Esophagus muscularis mucosa (tissue), 4 donors: ENCODE measurements at regions not wholly inside any gene's neighbourhood (a gene's known extent, or its start where the extent isn't known, plus 50 kb on each side); places are given as distances from the start of the nearest gene placed in this dataset.
A peak's percentile ranks its signal among the peaks of the same experiment; 100 is the strongest.

Experiments
- DNase-seq: peaks from one replicate; pipeline ENCODE4 v3.0.0-alpha.2; 2017; ENCODE audit errors: extremely low spot score
- H3K27ac ChIP-seq, 4 donors: fragments of 200-600 bp; sonication (generic); replicated peaks in 1 of 4; 1 replicate in 3 of 4; 2 replicates in 1 of 4; pipeline ENCODE4 v1.5.1; 2016 to 2019; ENCODE audit warnings: mild to moderate bottlenecking in 1 of 4
- H3K27me3 ChIP-seq, 4 donors: fragments of 200-600 bp; sonication (generic); one replicate each; pipeline versions ENCODE4 v1.5.1 to v1.6.0; 2016 to 2019
- H3K36me3 ChIP-seq, 4 donors: fragments of 200-600 bp; sonication (generic); one replicate each; pipeline ENCODE4 v1.5.1; 2016 to 2019
- H3K4me1 ChIP-seq, 4 donors: fragments of 200-600 bp; sonication (generic); one replicate each; pipeline ENCODE4 v1.5.1; 2016 to 2019
- H3K4me3 ChIP-seq, 4 donors: fragments of 200-600 bp; sonication (generic); 1 replicate in 2 of 4; 2 replicates in 2 of 4; pipeline ENCODE4 v1.5.1; 2016 to 2019; ENCODE audit warnings: mild to moderate bottlenecking in 4 of 4, moderate library complexity in 1 of 4
- H3K9me3 ChIP-seq, 4 donors: fragments of 200-600 bp; sonication (generic); 1 replicate in 3 of 4; 2 replicates in 1 of 4; pipeline ENCODE4 v1.5.1; 2016 to 2019
- EP300 ChIP-seq: sonication (generic); formaldehyde crosslinking; IDR thresholded peaks from one replicate; pipeline ENCODE4 v1.6.1; 2017; ENCODE audit warnings: antibody characterized with exemption
- POLR2A ChIP-seq: fragments of 450-650 bp; IDR thresholded peaks from one replicate; pipeline ENCODE4 v1.6.1; 2017; ENCODE audit warnings: antibody characterized with exemption, moderate library complexity, mild to moderate bottlenecking, low read depth
- POLR2AphosphoS5 ChIP-seq, 2 donors: sonication (generic); formaldehyde crosslinking; IDR thresholded peaks; one replicate each; pipeline ENCODE4 v1.6.1; 2017; ENCODE audit warnings: antibody characterized with exemption in 2 of 2
- WGBS: methylation state at CpG from one replicate; pipeline ENCODE4 v1.1.5; 2018; 5-methylcytosine and 5-hydroxymethylcytosine counted together
- intact Hi-C: fragments of 100-400 bp; cut with DNase I; formaldehyde crosslinking; loops from one replicate; pipeline ENCODE4 v1.15.1; 2023
- TF ChIP-seq, protein P1 (sequence below), 3 experiments: fragments of 200-600 bp in 2 of 3; fragments of 450-650 bp in 1 of 3; sonication (generic) in 2 of 3; IDR thresholded peaks; one replicate each; pipeline ENCODE4 v1.5.1; 2017 to 2019; ENCODE audit warnings: antibody characterized with exemption in 3 of 3, mild to moderate bottlenecking in 2 of 3, moderate library complexity in 1 of 3

DNA sequence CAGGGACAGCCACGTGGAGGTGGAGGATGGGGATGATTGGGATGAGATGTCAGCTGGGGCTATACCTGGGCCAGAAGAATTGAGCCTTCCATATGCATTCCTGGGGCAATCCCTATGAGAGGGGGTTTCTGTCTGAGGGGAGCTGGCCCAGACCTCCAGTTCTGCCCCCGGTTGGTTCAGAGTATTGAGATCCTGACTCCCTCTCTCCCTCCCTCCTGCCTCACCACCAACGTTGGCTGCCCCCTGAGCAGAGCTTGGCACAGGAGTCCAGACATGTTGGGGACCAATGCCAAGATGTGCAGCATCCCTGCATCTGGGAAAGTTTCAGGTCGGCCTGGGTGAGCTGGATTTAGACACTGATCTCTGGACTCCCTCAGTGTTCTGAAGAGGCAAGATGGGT is 575.2 kb upstream of the MKI67 start:
- Histone ChIP-seq H3K27me3 (peaks cover 0 to 20% (median 0%) of the 10 kb centered on the region in 4 donors), H3K4me1 (no peaks in the 10 kb centered on the region), H3K4me3 (no peak overlapping the region), H3K9me3 (no peaks in the 10 kb centered on the region), H3K27ac (no peak overlapping the region), H3K36me3 (no peaks in the 10 kb centered on the region)
- TF ChIP-seq POLR2AphosphoS5 (IDR thresholded peaks at IDR 0.05) (no peak), POLR2A (no peak), EP300 (no peak)
- TF ChIP-seq, protein P1, sequence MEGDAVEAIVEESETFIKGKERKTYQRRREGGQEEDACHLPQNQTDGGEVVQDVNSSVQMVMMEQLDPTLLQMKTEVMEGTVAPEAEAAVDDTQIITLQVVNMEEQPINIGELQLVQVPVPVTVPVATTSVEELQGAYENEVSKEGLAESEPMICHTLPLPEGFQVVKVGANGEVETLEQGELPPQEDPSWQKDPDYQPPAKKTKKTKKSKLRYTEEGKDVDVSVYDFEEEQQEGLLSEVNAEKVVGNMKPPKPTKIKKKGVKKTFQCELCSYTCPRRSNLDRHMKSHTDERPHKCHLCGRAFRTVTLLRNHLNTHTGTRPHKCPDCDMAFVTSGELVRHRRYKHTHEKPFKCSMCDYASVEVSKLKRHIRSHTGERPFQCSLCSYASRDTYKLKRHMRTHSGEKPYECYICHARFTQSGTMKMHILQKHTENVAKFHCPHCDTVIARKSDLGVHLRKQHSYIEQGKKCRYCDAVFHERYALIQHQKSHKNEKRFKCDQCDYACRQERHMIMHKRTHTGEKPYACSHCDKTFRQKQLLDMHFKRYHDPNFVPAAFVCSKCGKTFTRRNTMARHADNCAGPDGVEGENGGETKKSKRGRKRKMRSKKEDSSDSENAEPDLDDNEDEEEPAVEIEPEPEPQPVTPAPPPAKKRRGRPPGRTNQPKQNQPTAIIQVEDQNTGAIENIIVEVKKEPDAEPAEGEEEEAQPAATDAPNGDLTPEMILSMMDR (IDR thresholded peaks at IDR 0.05), result no peak
- DNase-seq, result peak; percentile 86
- 59% methylated on average over 3 of the region's 4 CpGs for WGBS
- intact Hi-C loops, result no loop called here

- DNase-seq, result peak; percentile 64
- intact Hi-C loops, result no loop called here
- WGBS, result 100% methylated on average over 1 of the region's 1 CpG
These were observed 575.6 kb upstream of the MKI67 start for GRCh38 chr10:128701837-128702236.

DNA sequence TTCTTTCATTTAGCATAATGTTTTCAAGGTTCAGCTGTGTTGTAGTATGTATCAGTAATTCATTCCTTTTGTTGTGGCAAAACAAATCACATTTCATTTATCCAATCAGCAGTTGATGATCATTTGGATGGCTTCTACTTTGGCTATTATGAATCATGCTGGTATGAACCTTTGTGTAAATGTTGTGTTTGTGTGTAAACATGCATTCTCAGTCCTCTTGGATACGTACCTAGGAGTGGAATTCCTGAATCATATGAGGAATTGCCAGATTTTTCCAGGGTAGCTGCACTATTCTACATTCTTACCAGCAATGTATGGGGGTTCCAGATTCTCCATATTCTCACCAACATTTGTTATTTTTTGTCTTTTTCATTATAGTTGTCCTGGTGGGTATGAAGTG is 578.5 kb upstream of the MKI67 start:
- DNase-seq, result no peak
- no peak overlapping the region for H3K27ac ChIP-seq
- H3K27me3 ChIP-seq, result peaks cover 0 to 9% (median 0%) of the 10 kb centered on the region in 4 donors
- H3K9me3 ChIP-seq, result no peaks in the 10 kb centered on the region
- H3K4me1 ChIP-seq, result no peaks in the 10 kb centered on the region
- TF ChIP-seq, protein P1 (IDR thresholded peaks at IDR 0.05), result no peak
- TF ChIP-seq EP300 (no peak), POLR2A (no peak), POLR2AphosphoS5 (IDR thresholded peaks at IDR 0.05) (no peak)
- intact Hi-C loops, result no loop called here
- no peaks in the 10 kb centered on the region for H3K36me3 ChIP-seq
- 78% methylated on average over 1 of the region's 1 CpG for WGBS
- H3K4me3 ChIP-seq, result no peak overlapping the region

More at GRCh38 chr10:128701837-128702236, 575.6 kb upstream of the MKI67 start:
- Histone ChIP-seq H3K36me3 (no peaks in the 10 kb centered on the region), H3K9me3 (no peaks in the 10 kb centered on the region), H3K4me3 (no peak overlapping the region), H3K27ac (no peak overlapping the region), H3K4me1 (no peaks in the 10 kb centered on the region), H3K27me3 (peaks cover 0 to 20% (median 0%) of the 10 kb centered on the region in 4 donors)
- TF ChIP-seq EP300, result no peak
- no peak for TF ChIP-seq POLR2A
- no peak for TF ChIP-seq POLR2AphosphoS5 (IDR thresholded peaks at IDR 0.05)
- TF ChIP-seq, protein P1 (IDR thresholded peaks at IDR 0.05), result no peak

GRCh38 chr10:128708182-128708581 is 582.0 kb upstream of the MKI67 start:
- H3K27me3 ChIP-seq, result peaks cover 0 to 20% (median 0%) of the 10 kb centered on the region in 4 donors
- TF ChIP-seq POLR2A, result no peak
- TF ChIP-seq EP300, result no peak
- no peak for TF ChIP-seq POLR2AphosphoS5 (IDR thresholded peaks at IDR 0.05)
- TF ChIP-seq, protein P1 (IDR thresholded peaks at IDR 0.05), result no peak
- no peak overlapping the region for H3K4me3 ChIP-seq
- intact Hi-C loops, result no loop called here
- no peaks in the 10 kb centered on the region for H3K4me1 ChIP-seq
- no peaks in the 10 kb centered on the region for H3K9me3 ChIP-seq
- no peak for DNase-seq
- 82% methylated on average over 9 of the region's 9 CpGs for WGBS
- H3K36me3 ChIP-seq, result no peaks in the 10 kb centered on the region
- H3K27ac ChIP-seq, result no peak overlapping the region

DNA sequence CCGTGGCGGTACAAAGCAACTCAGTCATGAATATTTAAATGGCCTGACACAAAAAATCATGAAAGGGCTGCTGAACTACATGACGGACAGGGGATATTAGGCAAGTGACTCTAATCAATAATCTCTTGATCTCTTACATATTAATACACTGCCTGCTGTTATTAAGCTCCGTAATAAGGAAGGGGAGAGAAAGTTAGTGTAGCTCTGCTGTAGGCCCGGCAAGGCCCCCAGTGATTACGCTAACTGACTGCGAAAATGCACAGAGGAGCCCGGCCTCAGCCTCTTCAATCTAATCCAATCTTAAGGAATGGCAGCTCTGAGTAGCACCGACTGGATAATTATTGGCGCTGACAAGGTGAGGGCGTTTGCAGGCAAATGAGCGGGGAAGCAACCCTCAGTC is 583.5 kb upstream of the MKI67 start:
- Histone ChIP-seq H3K4me1 (no peaks in the 10 kb centered on the region), H3K4me3 (no peak overlapping the region), H3K36me3 (no peaks in the 10 kb centered on the region), H3K27me3 (peaks cover 0 to 20% (median 0%) of the 10 kb centered on the region in 4 donors), H3K27ac (no peak overlapping the region), H3K9me3 (no peaks in the 10 kb centered on the region)
- TF ChIP-seq POLR2AphosphoS5 (IDR thresholded peaks at IDR 0.05) (no peak), EP300 (no peak), POLR2A (no peak)
- TF ChIP-seq, protein P1 (IDR thresholded peaks at IDR 0.05), result no peak
- 96% methylated on average over 8 of the region's 12 CpGs for WGBS
- intact Hi-C loops, result no loop called here
- no peak for DNase-seq
